Retina (tissue), 1 donor: ENCODE measurements at regions not wholly inside any gene's neighbourhood (a gene's known extent, or its start where the extent isn't known, plus 50 kb on each side); places are given as distances from the start of the nearest gene placed in this dataset.
"Not testable (repeated sequence)": the region's sequence is repeated elsewhere in the genome, so short reads cannot be mapped to it uniquely, and the experiment has no call there.

Experiments used
- DNase-seq: peaks from one replicate; pipeline ENCODE4 v3.0.0-alpha.2; 2016

GRCh38 chr14:35932136-35932535 lies 106.0 kb downstream of the BRMS1L start:
- DNase-seq, result no peak

- DNase-seq, result no peak
Measured at GRCh38 chr14:35931346-35931745, 105.2 kb downstream of the BRMS1L start.

- DNase-seq, result no peak
Measured at GRCh38 chr14:35929186-35929585, 103.0 kb downstream of the BRMS1L start.

GRCh38 chr14:35927727-35928126 lies 101.6 kb downstream of the BRMS1L start:
- DNase-seq, result no peak

GRCh38 chr14:35925319-35925718 lies 99.2 kb downstream of the BRMS1L start:
- DNase-seq, result no peak

- not testable (repeated sequence) for DNase-seq
Measured at GRCh38 chr14:35922590-35922989, 96.5 kb downstream of the BRMS1L start.

- DNase-seq, result no peak
Measured at GRCh38 chr14:35921745-35922144, 95.6 kb downstream of the BRMS1L start.
